Panc1 (cell line): ENCODE measurements at regions not wholly inside any gene's neighbourhood (a gene's known extent, or its start where the extent isn't known, plus 50 kb on each side); places are given as distances from the start of the nearest gene placed in this dataset.

Source experiments
- ATAC-seq: fragments of 200-7000 bp; cut with Tn5 transposase; 2 replicates; pipeline ENCODE4 v1.9.1; 2020; ENCODE audit warnings: mild to moderate bottlenecking, moderate library complexity
- BruUV-seq: library from RNA; stranded (reverse); fragments of 400-500 nt; replicated peaks from 2 replicates; lab custom pipeline; 2021; lab: Mats Ljungman, UMichigan
- CTCF ChIA-PET: fragments of 300-600 bp; sonication (Branson Sonifier 250); formaldehyde crosslinking; loops from one replicate; lab custom pipeline; 2022; ENCODE audit warnings: antibody characterized with exemption; lab: Charles Lee
- POLR2A ChIA-PET: fragments of 300-600 bp; sonication (Branson Sonifier 250); formaldehyde crosslinking; loops from one replicate; lab custom pipeline; 2022; ENCODE audit warnings: antibody characterized with exemption; lab: Charles Lee
- DNase-seq: peaks from one replicate; pipeline ENCODE4 v3.0.0-alpha.2; 2010; ENCODE audit warnings: low read depth, low spot score
- H3K27ac ChIP-seq: 2 replicates; pipeline ENCODE4 v1.5.1; 2011; ENCODE audit warnings: mild to moderate bottlenecking, low read length, inconsistent platforms
- H3K27me3 ChIP-seq: fragments of 200-500 bp; sonication (Bioruptor generic); 2 replicates; pipeline ENCODE4 v1.6.0; 2014; ENCODE audit warnings: low read length, inconsistent platforms; ENCODE audit not compliant: control insufficient read depth, insufficient read depth
- H3K36me3 ChIP-seq: fragments of 200-500 bp; sonication (Bioruptor generic); 2 replicates; pipeline ENCODE4 v1.5.1; 2014; ENCODE audit warnings: inconsistent platforms, mild to moderate bottlenecking, low read length, moderate library complexity; ENCODE audit not compliant: control insufficient read depth, insufficient read depth
- H3K4me1 ChIP-seq: 2 replicates; pipeline ENCODE4 v1.5.1; 2011; ENCODE audit warnings: inconsistent platforms, mild to moderate bottlenecking, low read length, moderate library complexity; ENCODE audit not compliant: control insufficient read depth, insufficient read depth
- H3K4me3 ChIP-seq, 2 experiments: 2 replicates each; pipeline ENCODE4 v1.5.1; 2011 to 2012; ENCODE audit warnings: low read depth in 2 of 2, low read length in 2 of 2, mild to moderate bottlenecking in 2 of 2, inconsistent platforms in 1 of 2, moderate library complexity in 1 of 2
- H3K9me3 ChIP-seq: fragments of 200-500 bp; sonication (Bioruptor generic); 2 replicates; pipeline ENCODE4 v1.5.1; 2014; ENCODE audit warnings: low read depth, mild to moderate bottlenecking, inconsistent platforms, low read length, moderate library complexity; ENCODE audit not compliant: control insufficient read depth, insufficient read depth
- POLR2AphosphoS5 ChIP-seq: IDR thresholded peaks from 2 replicates; pipeline ENCODE4 v1.6.1; 2012; ENCODE audit warnings: mild to moderate bottlenecking, low read depth, low read length, moderate library complexity
- SIN3A ChIP-seq: IDR thresholded peaks from 2 replicates; pipeline ENCODE4 v1.6.1; 2012; ENCODE audit warnings: low read depth, mild to moderate bottlenecking, low read length, moderate library complexity, borderline replicate concordance; ENCODE audit not compliant: insufficient read depth
- TCF7L2 ChIP-seq: IDR thresholded peaks from 2 replicates; pipeline ENCODE4 v1.6.1; 2011; ENCODE audit warnings: mild to moderate bottlenecking, low read depth, low read length, inconsistent platforms
- in situ Hi-C: cut with HindIII; loops from 2 replicates; pipeline ENCODE4 v1.10.0; 2016; ENCODE audit warnings: low sequenced_read_pairs, low pct_unique_long_range_greater_than_20kb
- intact Hi-C: fragments of 100-400 bp; cut with micrococcal nuclease; formaldehyde crosslinking; loops from one replicate; pipeline ENCODE4 v1.10.0; 2022; ENCODE audit not compliant: unreplicated experiment
- TF ChIP-seq, protein P1 (sequence below), 2 experiments: IDR thresholded peaks; 2 replicates each; pipeline ENCODE4 v1.6.1; 2011 to 2012; ENCODE audit warnings: low read depth in 2 of 2, control low read depth in 1 of 2, low read length in 1 of 2, mild to moderate bottlenecking in 1 of 2, moderate library complexity in 1 of 2; ENCODE audit not compliant: insufficient read depth in 1 of 2
- TF ChIP-seq, protein P2 (sequence below): fragments of 450-650 bp; IDR thresholded peaks from 2 replicates; pipeline ENCODE4 v1.5.1; 2017; ENCODE audit warnings: mild to moderate bottlenecking

DNA sequence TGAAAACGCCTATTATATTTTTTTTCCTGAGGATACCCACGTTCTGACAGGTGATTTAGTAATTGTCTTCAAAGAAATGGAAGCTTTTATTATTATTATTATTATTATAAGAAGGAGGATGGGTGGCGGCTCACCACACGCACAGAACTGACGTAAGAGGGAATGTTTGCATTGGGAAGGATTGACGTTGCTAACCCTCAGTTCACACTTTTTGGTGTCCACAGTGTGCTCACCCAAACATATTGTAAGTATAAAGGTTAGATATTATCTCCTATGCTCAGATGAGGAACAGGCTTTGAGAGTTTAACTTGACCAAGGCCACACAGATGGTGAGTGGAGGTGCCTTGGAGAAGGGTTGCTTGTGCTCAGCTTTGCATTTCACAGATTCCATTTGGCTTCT is 533.5 kb upstream of the TBL1XR1 start:
- CTCF ChIA-PET: no interaction called here
- H3K9me3 ChIP-seq: no peaks in the 10 kb centered on the region
- no peaks in the 10 kb centered on the region for H3K36me3 ChIP-seq
- in situ Hi-C loops (no loop called here), intact Hi-C loops (no loop called here)
- H3K27me3 ChIP-seq: no peaks in the 10 kb centered on the region
- BruUV-seq: no TSS peak
- no peak overlapping the region for H3K4me3 ChIP-seq
- POLR2A ChIA-PET: no interaction called here
- no peak overlapping the region for H3K27ac ChIP-seq
- ATAC-seq: no peak
- H3K4me1 ChIP-seq: no peaks in the 10 kb centered on the region
- no peak for DNase-seq
- no peak for TF ChIP-seq POLR2AphosphoS5
- no peak for TF ChIP-seq SIN3A
- no peak for TF ChIP-seq TCF7L2
- TF ChIP-seq, protein P1, sequence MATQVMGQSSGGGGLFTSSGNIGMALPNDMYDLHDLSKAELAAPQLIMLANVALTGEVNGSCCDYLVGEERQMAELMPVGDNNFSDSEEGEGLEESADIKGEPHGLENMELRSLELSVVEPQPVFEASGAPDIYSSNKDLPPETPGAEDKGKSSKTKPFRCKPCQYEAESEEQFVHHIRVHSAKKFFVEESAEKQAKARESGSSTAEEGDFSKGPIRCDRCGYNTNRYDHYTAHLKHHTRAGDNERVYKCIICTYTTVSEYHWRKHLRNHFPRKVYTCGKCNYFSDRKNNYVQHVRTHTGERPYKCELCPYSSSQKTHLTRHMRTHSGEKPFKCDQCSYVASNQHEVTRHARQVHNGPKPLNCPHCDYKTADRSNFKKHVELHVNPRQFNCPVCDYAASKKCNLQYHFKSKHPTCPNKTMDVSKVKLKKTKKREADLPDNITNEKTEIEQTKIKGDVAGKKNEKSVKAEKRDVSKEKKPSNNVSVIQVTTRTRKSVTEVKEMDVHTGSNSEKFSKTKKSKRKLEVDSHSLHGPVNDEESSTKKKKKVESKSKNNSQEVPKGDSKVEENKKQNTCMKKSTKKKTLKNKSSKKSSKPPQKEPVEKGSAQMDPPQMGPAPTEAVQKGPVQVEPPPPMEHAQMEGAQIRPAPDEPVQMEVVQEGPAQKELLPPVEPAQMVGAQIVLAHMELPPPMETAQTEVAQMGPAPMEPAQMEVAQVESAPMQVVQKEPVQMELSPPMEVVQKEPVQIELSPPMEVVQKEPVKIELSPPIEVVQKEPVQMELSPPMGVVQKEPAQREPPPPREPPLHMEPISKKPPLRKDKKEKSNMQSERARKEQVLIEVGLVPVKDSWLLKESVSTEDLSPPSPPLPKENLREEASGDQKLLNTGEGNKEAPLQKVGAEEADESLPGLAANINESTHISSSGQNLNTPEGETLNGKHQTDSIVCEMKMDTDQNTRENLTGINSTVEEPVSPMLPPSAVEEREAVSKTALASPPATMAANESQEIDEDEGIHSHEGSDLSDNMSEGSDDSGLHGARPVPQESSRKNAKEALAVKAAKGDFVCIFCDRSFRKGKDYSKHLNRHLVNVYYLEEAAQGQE (IDR thresholded peaks at IDR 0.05; ENCODE audit: insufficient read depth in 1 of 2, low read depth in 2 of 2, low read length in 1 of 2): no peak
- TF ChIP-seq, protein P2, sequence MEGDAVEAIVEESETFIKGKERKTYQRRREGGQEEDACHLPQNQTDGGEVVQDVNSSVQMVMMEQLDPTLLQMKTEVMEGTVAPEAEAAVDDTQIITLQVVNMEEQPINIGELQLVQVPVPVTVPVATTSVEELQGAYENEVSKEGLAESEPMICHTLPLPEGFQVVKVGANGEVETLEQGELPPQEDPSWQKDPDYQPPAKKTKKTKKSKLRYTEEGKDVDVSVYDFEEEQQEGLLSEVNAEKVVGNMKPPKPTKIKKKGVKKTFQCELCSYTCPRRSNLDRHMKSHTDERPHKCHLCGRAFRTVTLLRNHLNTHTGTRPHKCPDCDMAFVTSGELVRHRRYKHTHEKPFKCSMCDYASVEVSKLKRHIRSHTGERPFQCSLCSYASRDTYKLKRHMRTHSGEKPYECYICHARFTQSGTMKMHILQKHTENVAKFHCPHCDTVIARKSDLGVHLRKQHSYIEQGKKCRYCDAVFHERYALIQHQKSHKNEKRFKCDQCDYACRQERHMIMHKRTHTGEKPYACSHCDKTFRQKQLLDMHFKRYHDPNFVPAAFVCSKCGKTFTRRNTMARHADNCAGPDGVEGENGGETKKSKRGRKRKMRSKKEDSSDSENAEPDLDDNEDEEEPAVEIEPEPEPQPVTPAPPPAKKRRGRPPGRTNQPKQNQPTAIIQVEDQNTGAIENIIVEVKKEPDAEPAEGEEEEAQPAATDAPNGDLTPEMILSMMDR: no peak

DNA sequence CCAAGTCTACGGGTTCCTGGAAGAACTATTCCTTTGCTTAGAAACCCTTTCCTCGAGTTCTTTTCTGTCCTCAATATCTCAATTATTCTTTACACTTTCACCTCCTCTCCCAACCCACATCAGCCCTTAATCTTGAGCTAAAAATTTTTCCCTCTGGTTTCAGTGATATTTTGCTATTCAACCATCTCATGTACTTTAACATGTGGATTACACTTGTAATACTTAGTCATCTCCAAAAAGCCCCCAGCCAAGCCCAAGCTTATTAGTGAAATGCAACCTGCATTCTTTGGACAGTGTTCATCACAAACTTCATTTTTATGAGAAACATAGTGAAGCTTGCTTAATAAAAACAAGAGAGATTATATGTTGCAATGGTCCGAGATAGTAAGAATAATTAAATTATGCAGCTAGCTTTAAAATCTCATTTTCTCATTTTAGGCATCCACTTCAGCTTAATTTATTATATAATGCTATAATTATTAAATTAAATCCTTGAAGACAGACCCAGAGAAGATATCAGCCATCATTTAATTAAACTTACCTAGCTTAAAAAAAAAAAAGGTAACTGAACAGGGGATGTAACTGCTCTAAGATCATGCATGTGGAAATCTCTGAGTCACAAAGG is 534.5 kb upstream of the TBL1XR1 start:
- CTCF ChIA-PET: no interaction called here
- in situ Hi-C loops (no loop called here), intact Hi-C loops (no loop called here)
- no peak for DNase-seq
- Histone ChIP-seq H3K4me1 (no peaks in the 10 kb centered on the region), H3K27ac (no peak overlapping the region), H3K4me3 (no peak overlapping the region), H3K27me3 (no peaks in the 10 kb centered on the region), H3K9me3 (no peaks in the 10 kb centered on the region), H3K36me3 (no peaks in the 10 kb centered on the region)
- ATAC-seq: no peak
- BruUV-seq: no TSS peak
- POLR2A ChIA-PET: interaction anchor here (0.7 kb wide), 2 partner anchors 66 to 534 kb away, joined by 4 to 9 read pairs; no protein-coding TSS in a partner anchor
- TF ChIP-seq, protein P1 (IDR thresholded peaks at IDR 0.05; ENCODE audit: insufficient read depth in 1 of 2, low read depth in 2 of 2, low read length in 1 of 2): no peak
- TF ChIP-seq SIN3A (no peak), POLR2AphosphoS5 (no peak), TCF7L2 (no peak)
- TF ChIP-seq, protein P2: no peak
